Keratinocyte (primary cell): ENCODE measurements at regions not wholly inside any gene's neighbourhood (a gene's known extent, or its start where the extent isn't known, plus 50 kb on each side); places are given as distances from the start of the nearest gene placed in this dataset.

ENCODE experiments used
- DNase-seq: peaks from one replicate; pipeline ENCODE4 v3.0.0-alpha.2; 2011; ENCODE audit warnings: low read depth, missing footprints, low spot score
- FAIRE-seq: peaks from 2 replicates; lab custom pipeline; 2011; peaks lifted over from hg19 to GRCh38; lab: Jason Lieb, UNC
- H2AFZ ChIP-seq: 2 replicates; pipeline ENCODE4 v1.6.0; 2012; ENCODE audit warnings: low read length, control low read depth, inconsistent platforms; ENCODE audit not compliant: control insufficient read depth
- H3K27ac ChIP-seq: 2 replicates; pipeline ENCODE4 v1.5.1; 2011; ENCODE audit warnings: low read length; ENCODE audit not compliant: control insufficient read depth, insufficient read depth
- H3K27me3 ChIP-seq: 3 replicates; pipeline ENCODE4 v1.6.0; 2011; ENCODE audit warnings: low read length; ENCODE audit not compliant: control insufficient read depth, insufficient read depth; ENCODE audit errors: extremely low read depth
- H3K36me3 ChIP-seq, 2 experiments: 2 replicates in 1 of 2; 3 replicates in 1 of 2; pipeline ENCODE4 v1.5.1; 2011; ENCODE audit warnings: low read length in 2 of 2, mild to moderate bottlenecking in 1 of 2; ENCODE audit not compliant: control insufficient read depth in 2 of 2, insufficient read depth in 2 of 2; ENCODE audit errors: extremely low read depth in 1 of 2
- H3K4me1 ChIP-seq: 3 replicates; pipeline ENCODE4 v1.5.1; 2011; ENCODE audit warnings: low read length; ENCODE audit not compliant: control insufficient read depth, insufficient read depth; ENCODE audit errors: extremely low read depth
- H3K4me2 ChIP-seq: 3 replicates; pipeline ENCODE4 v1.6.0; 2011; ENCODE audit warnings: low read depth, low read length; ENCODE audit not compliant: control insufficient read depth, insufficient read depth; ENCODE audit errors: extremely low read depth
- H3K4me3 ChIP-seq, 3 experiments: fragments of 200-600 bp in 1 of 3; sonication (generic) in 1 of 3; 2 replicates in 2 of 3; 3 replicates in 1 of 3; pipeline ENCODE4 v1.5.1; 2011 to 2016; ENCODE audit warnings: low read length in 3 of 3, mild to moderate bottlenecking in 3 of 3, control low read depth in 2 of 3, inconsistent platforms in 1 of 3, low read depth in 1 of 3, mixed read lengths in 1 of 3, mixed run types in 1 of 3, moderate library complexity in 1 of 3; ENCODE audit not compliant: control insufficient read depth in 2 of 3, insufficient read depth in 2 of 3; ENCODE audit errors: extremely low read depth in 1 of 3
- H3K79me2 ChIP-seq: 2 replicates; pipeline ENCODE4 v1.6.0; 2012; ENCODE audit warnings: low read length; ENCODE audit not compliant: control insufficient read depth, insufficient read depth
- H3K9ac ChIP-seq: 3 replicates; pipeline ENCODE4 v1.6.0; 2011; ENCODE audit warnings: low read length; ENCODE audit not compliant: control insufficient read depth, insufficient read depth; ENCODE audit errors: extremely low read depth
- H3K9me1 ChIP-seq: 3 replicates; pipeline ENCODE4 v1.6.0; 2011; ENCODE audit warnings: low read length; ENCODE audit not compliant: control insufficient read depth, insufficient read depth; ENCODE audit errors: extremely low read depth
- H3K9me3 ChIP-seq: 2 replicates; pipeline ENCODE4 v1.5.1; 2012; ENCODE audit warnings: low read depth, low read length; ENCODE audit not compliant: control insufficient read depth
- H4K20me1 ChIP-seq: 3 replicates; pipeline ENCODE4 v1.6.0; 2011; ENCODE audit warnings: low read length; ENCODE audit not compliant: control insufficient read depth, insufficient read depth; ENCODE audit errors: extremely low read depth
- EZH2 ChIP-seq: IDR thresholded peaks from one replicate; pipeline ENCODE4 v1.6.1; 2012; ENCODE audit warnings: inconsistent platforms, mild to moderate bottlenecking, low read length, moderate library complexity
- dilution Hi-C: fragments of 300-500 bp; cut with MboI; formaldehyde crosslinking; loops from one replicate; pipeline ENCODE4 v1.7.0; 2020; ENCODE audit warnings: low sequenced_read_pairs; ENCODE audit not compliant: extremely low pct_ligation_motif_present
- TF ChIP-seq, protein P1 (sequence below), 3 experiments: IDR thresholded peaks in 1 of 3; conservative IDR thresholded peaks in 1 of 3; optimal IDR thresholded peaks in 1 of 3; 2 replicates in 2 of 3; 3 replicates in 1 of 3; pipeline versions ENCODE3 to v1.5.1; 2011; ENCODE audit warnings: low read length in 3 of 3, mild to moderate bottlenecking in 3 of 3, moderate library complexity in 2 of 3, control low read depth in 1 of 3, inconsistent platforms in 1 of 3; ENCODE audit not compliant: insufficient read depth in 2 of 3; ENCODE audit errors: extremely low read depth in 1 of 3

DNA sequence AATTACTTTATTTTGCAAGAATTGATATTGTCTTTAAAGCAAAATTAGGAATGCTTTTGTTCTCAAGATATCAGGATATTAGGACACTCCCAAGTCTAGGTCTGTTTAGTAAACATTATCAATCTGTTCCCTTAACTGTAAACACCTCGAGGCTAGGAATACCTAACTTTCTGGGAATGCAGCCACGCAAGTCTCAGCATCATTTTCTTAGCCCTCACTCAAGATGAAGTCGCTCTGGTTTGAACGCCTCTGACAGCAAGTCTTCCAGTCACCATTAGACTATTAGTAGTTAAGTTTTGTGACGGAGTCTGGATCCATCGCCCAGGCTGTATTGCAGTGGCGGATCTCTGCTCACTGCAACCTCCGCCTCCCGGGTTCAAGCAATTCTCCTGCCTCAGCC lies 128.0 kb upstream of the MYO3A start:
- no peaks in the 10 kb centered on the region for H3K4me1 ChIP-seq
- FAIRE-seq, result no peak
- no peaks in the 10 kb centered on the region for H3K36me3 ChIP-seq
- dilution Hi-C loops, result no loop called here
- H2AFZ ChIP-seq, result no peak overlapping the region
- no peaks in the 10 kb centered on the region for H3K27me3 ChIP-seq
- no peaks in the 10 kb centered on the region for H4K20me1 ChIP-seq
- H3K4me2 ChIP-seq, result no peak overlapping the region
- no peak overlapping the region for H3K27ac ChIP-seq
- H3K9me3 ChIP-seq, result no peaks in the 10 kb centered on the region
- no peak overlapping the region for H3K9ac ChIP-seq
- H3K79me2 ChIP-seq, result no peaks in the 10 kb centered on the region
- TF ChIP-seq EZH2, result no peak
- TF ChIP-seq, protein P1, sequence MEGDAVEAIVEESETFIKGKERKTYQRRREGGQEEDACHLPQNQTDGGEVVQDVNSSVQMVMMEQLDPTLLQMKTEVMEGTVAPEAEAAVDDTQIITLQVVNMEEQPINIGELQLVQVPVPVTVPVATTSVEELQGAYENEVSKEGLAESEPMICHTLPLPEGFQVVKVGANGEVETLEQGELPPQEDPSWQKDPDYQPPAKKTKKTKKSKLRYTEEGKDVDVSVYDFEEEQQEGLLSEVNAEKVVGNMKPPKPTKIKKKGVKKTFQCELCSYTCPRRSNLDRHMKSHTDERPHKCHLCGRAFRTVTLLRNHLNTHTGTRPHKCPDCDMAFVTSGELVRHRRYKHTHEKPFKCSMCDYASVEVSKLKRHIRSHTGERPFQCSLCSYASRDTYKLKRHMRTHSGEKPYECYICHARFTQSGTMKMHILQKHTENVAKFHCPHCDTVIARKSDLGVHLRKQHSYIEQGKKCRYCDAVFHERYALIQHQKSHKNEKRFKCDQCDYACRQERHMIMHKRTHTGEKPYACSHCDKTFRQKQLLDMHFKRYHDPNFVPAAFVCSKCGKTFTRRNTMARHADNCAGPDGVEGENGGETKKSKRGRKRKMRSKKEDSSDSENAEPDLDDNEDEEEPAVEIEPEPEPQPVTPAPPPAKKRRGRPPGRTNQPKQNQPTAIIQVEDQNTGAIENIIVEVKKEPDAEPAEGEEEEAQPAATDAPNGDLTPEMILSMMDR (optimal IDR thresholded peaks at IDR 0.05 in 1 of 3, IDR thresholded peaks at IDR 0.05 in 1 of 3, conservative IDR thresholded peaks at IDR 0.05 in 1 of 3; ENCODE audit: extremely low read depth in 1 of 3, insufficient read depth in 2 of 3, low read length in 3 of 3), result no peak
- DNase-seq, result no peak
- no peak overlapping the region for H3K4me3 ChIP-seq
- H3K9me1 ChIP-seq, result no peaks in the 10 kb centered on the region

GRCh38 chr10:25808372-25808771 lies 125.7 kb upstream of the MYO3A start:
- DNase-seq, result no peak

More at GRCh38 chr10:25808372-25808771, 125.7 kb upstream of the MYO3A start:
- H3K36me3 ChIP-seq, result no peaks in the 10 kb centered on the region
- no peak overlapping the region for H3K27ac ChIP-seq
- H3K9me1 ChIP-seq, result no peaks in the 10 kb centered on the region
- H3K9me3 ChIP-seq, result no peaks in the 10 kb centered on the region
- no peaks in the 10 kb centered on the region for H4K20me1 ChIP-seq
- no peak overlapping the region for H3K9ac ChIP-seq
- no peaks in the 10 kb centered on the region for H3K79me2 ChIP-seq
- dilution Hi-C loops, result no loop called here
- no peaks in the 10 kb centered on the region for H3K27me3 ChIP-seq
- H3K4me2 ChIP-seq, result no peak overlapping the region
- FAIRE-seq, result no peak
- H3K4me1 ChIP-seq, result no peaks in the 10 kb centered on the region
- TF ChIP-seq, protein P1 (optimal IDR thresholded peaks at IDR 0.05 in 1 of 3, IDR thresholded peaks at IDR 0.05 in 1 of 3, conservative IDR thresholded peaks at IDR 0.05 in 1 of 3; ENCODE audit: extremely low read depth in 1 of 3, insufficient read depth in 2 of 3, low read length in 3 of 3), result no peak
- TF ChIP-seq EZH2, result no peak
- H3K4me3 ChIP-seq, result no peak overlapping the region
- H2AFZ ChIP-seq, result no peak overlapping the region
